HEK293 (cell line): ENCODE measurements at regions not wholly inside any gene's neighbourhood (a gene's known extent, or its start where the extent isn't known, plus 50 kb on each side); places are given as distances from the start of the nearest gene placed in this dataset.

ENCODE experiments used
- BCL11A ChIP-seq: fragments of 450-650 bp; formaldehyde crosslinking; IDR thresholded peaks from 2 replicates; pipeline ENCODE4 v1.5.1; 2016; ENCODE audit warnings: low read depth, missing biosample characterization, missing genetic modification characterization
- GFI1B ChIP-seq: fragments of 450-650 bp; formaldehyde crosslinking; IDR thresholded peaks from 2 replicates; pipeline ENCODE4 v1.5.1; 2016; ENCODE audit warnings: missing biosample characterization, missing genetic modification characterization
- REPIN1 ChIP-seq: fragments of 450-650 bp; formaldehyde crosslinking; IDR thresholded peaks from 2 replicates; pipeline ENCODE4 v1.5.1; 2017; ENCODE audit warnings: missing biosample characterization, missing genetic modification characterization, low read depth
- SETDB1 ChIP-seq: IDR thresholded peaks from one replicate; pipeline ENCODE4 v1.6.1; 2017; ENCODE audit warnings: mild to moderate bottlenecking, low read length, moderate library complexity, mixed read lengths; ENCODE audit not compliant: insufficient read length
- SP7 ChIP-seq: fragments of 450-650 bp; formaldehyde crosslinking; IDR thresholded peaks from 2 replicates; pipeline ENCODE4 v1.5.1; 2016; ENCODE audit warnings: missing biosample characterization, missing genetic modification characterization
- YY2 ChIP-seq: fragments of 450-650 bp; formaldehyde crosslinking; IDR thresholded peaks from 2 replicates; pipeline ENCODE4 v1.5.1; 2016; ENCODE audit warnings: missing biosample characterization, missing genetic modification characterization
- ZBTB17 ChIP-seq: fragments of 450-650 bp; formaldehyde crosslinking; IDR thresholded peaks from 2 replicates; pipeline ENCODE4 v1.5.1; 2016; ENCODE audit warnings: missing biosample characterization, missing genetic modification characterization
- ZBTB20 ChIP-seq: fragments of 450-650 bp; formaldehyde crosslinking; IDR thresholded peaks from 2 replicates; pipeline ENCODE4 v1.5.1; 2016; ENCODE audit warnings: missing biosample characterization, missing genetic modification characterization
- ZFP3 ChIP-seq: fragments of 450-650 bp; formaldehyde crosslinking; IDR thresholded peaks from 2 replicates; pipeline ENCODE4 v1.5.1; 2016; ENCODE audit warnings: low read depth, missing biosample characterization, missing genetic modification characterization
- ZNF112 ChIP-seq: fragments of 450-650 bp; formaldehyde crosslinking; IDR thresholded peaks from 2 replicates; pipeline ENCODE4 v1.5.0; 2017; ENCODE audit warnings: missing biosample characterization, missing genetic modification characterization
- ZNF133 ChIP-seq: fragments of 450-650 bp; formaldehyde crosslinking; IDR thresholded peaks from 2 replicates; pipeline ENCODE4 v1.5.1; 2016; ENCODE audit warnings: missing biosample characterization, missing genetic modification characterization
- ZNF140 ChIP-seq: fragments of 450-650 bp; formaldehyde crosslinking; IDR thresholded peaks from 2 replicates; pipeline ENCODE4 v1.5.1; 2016; ENCODE audit warnings: missing biosample characterization, missing genetic modification characterization
- ZNF148 ChIP-seq: fragments of 450-650 bp; formaldehyde crosslinking; IDR thresholded peaks from 2 replicates; pipeline ENCODE4 v1.5.0; 2017; ENCODE audit warnings: missing biosample characterization, missing genetic modification characterization, borderline replicate concordance
- ZNF155 ChIP-seq: fragments of 450-650 bp; formaldehyde crosslinking; IDR thresholded peaks from 2 replicates; pipeline ENCODE4 v1.5.1; 2016; ENCODE audit warnings: missing biosample characterization, missing genetic modification characterization
- ZNF16 ChIP-seq: fragments of 450-650 bp; formaldehyde crosslinking; IDR thresholded peaks from 2 replicates; pipeline ENCODE4 v1.5.1; 2016; ENCODE audit warnings: low read depth, missing biosample characterization, missing genetic modification characterization
- ZNF211 ChIP-seq: fragments of 450-650 bp; formaldehyde crosslinking; IDR thresholded peaks from 2 replicates; pipeline ENCODE4 v1.5.1; 2016; ENCODE audit warnings: low read depth, missing biosample characterization, missing genetic modification characterization
- ZNF311 ChIP-seq: fragments of 450-650 bp; formaldehyde crosslinking; IDR thresholded peaks from 2 replicates; pipeline ENCODE4 v1.5.1; 2017; ENCODE audit warnings: missing biosample characterization, missing genetic modification characterization, borderline replicate concordance
- ZNF335 ChIP-seq: fragments of 450-650 bp; formaldehyde crosslinking; conservative IDR thresholded peaks from 2 replicates; pipeline ENCODE4 v1.5.1; 2016; ENCODE audit warnings: missing biosample characterization, missing genetic modification characterization
- ZNF394 ChIP-seq: fragments of 450-650 bp; formaldehyde crosslinking; IDR thresholded peaks from 2 replicates; pipeline ENCODE4 v1.5.1; 2016; ENCODE audit warnings: missing biosample characterization, missing genetic modification characterization, mild to moderate bottlenecking, moderate library complexity, borderline replicate concordance
- ZNF416 ChIP-seq: fragments of 450-650 bp; formaldehyde crosslinking; IDR thresholded peaks from 2 replicates; pipeline ENCODE4 v1.5.1; 2016; ENCODE audit warnings: missing biosample characterization, missing genetic modification characterization
- ZNF621 ChIP-seq: fragments of 450-650 bp; formaldehyde crosslinking; IDR thresholded peaks from 2 replicates; pipeline ENCODE4 v1.5.1; 2017; ENCODE audit warnings: missing biosample characterization, missing genetic modification characterization
- ZNF629 ChIP-seq: fragments of 450-650 bp; formaldehyde crosslinking; IDR thresholded peaks from 2 replicates; pipeline ENCODE4 v1.5.1; 2017; ENCODE audit warnings: missing biosample characterization, missing genetic modification characterization
- ZNF645 ChIP-seq: fragments of 450-650 bp; formaldehyde crosslinking; IDR thresholded peaks from 2 replicates; pipeline ENCODE4; 2016; ENCODE audit warnings: missing biosample characterization, missing genetic modification characterization
- ZNF660 ChIP-seq: fragments of 450-650 bp; IDR thresholded peaks from 2 replicates; pipeline ENCODE4 v1.5.1; 2018; ENCODE audit warnings: missing biosample characterization, mild to moderate bottlenecking, missing genetic modification characterization
- ZNF677 ChIP-seq: fragments of 450-650 bp; IDR thresholded peaks from 2 replicates; pipeline ENCODE4 v1.5.0; 2018; ENCODE audit warnings: missing biosample characterization, mild to moderate bottlenecking, missing genetic modification characterization, moderate library complexity
- ZNF785 ChIP-seq: fragments of 450-650 bp; formaldehyde crosslinking; IDR thresholded peaks from 2 replicates; pipeline ENCODE4 v1.5.1; 2016; ENCODE audit warnings: missing biosample characterization, missing genetic modification characterization
- ZSCAN5A ChIP-seq: fragments of 450-650 bp; formaldehyde crosslinking; IDR thresholded peaks from 2 replicates; pipeline ENCODE4 v1.5.1; 2016; ENCODE audit warnings: missing biosample characterization, missing genetic modification characterization
- TF ChIP-seq, protein P1 (sequence below): fragments of 450-650 bp; formaldehyde crosslinking; IDR thresholded peaks from 2 replicates; pipeline ENCODE4 v1.5.1; 2016; ENCODE audit warnings: missing biosample characterization, missing genetic modification characterization, low read depth
- TF ChIP-seq, protein P2 (sequence below): fragments of 450-650 bp; formaldehyde crosslinking; IDR thresholded peaks from 2 replicates; pipeline ENCODE4 v1.5.1; 2016; ENCODE audit warnings: missing biosample characterization, missing genetic modification characterization
- TF ChIP-seq, protein P3 (sequence below): fragments of 450-650 bp; formaldehyde crosslinking; IDR thresholded peaks from 2 replicates; pipeline ENCODE4 v1.5.1; 2016; ENCODE audit warnings: missing biosample characterization, missing genetic modification characterization
- TF ChIP-seq, protein P4 (sequence below): fragments of 450-650 bp; formaldehyde crosslinking; IDR thresholded peaks from 2 replicates; pipeline ENCODE4 v1.5.1; 2016; ENCODE audit warnings: missing biosample characterization, missing genetic modification characterization

GRCh38 chr18:24538414-24539264, 78.2 kb downstream of the HRH4 start (continued):
- no peak for TF ChIP-seq SETDB1
- no peak for TF ChIP-seq ZNF311 (tag by site-specific recombination)
- TF ChIP-seq ZNF140 (tag by site-specific recombination): no peak
- peak; percentile 71 for TF ChIP-seq SP7 (tag by site-specific recombination)
- no peak for TF ChIP-seq ZNF211 (tag by site-specific recombination)
- TF ChIP-seq ZBTB20 (tag by site-specific recombination): no peak
- TF ChIP-seq ZNF621: no peak
- peak; percentile 73 for TF ChIP-seq GFI1B (tag by site-specific recombination)
- TF ChIP-seq ZNF677 (tag by site-specific recombination): no peak
- no peak for TF ChIP-seq ZFP3
- no peak for TF ChIP-seq ZNF16 (tag by site-specific recombination)
- TF ChIP-seq ZNF645 (tag by site-specific recombination): no peak
- no peak for TF ChIP-seq ZNF660 (tag by site-specific recombination)
- no peak for TF ChIP-seq ZNF133 (tag by site-specific recombination)
- no peak for TF ChIP-seq ZNF155 (tag by site-specific recombination)
- 0 out of 2 replicates have a peak, but pooled peaks have one; percentile 43 for TF ChIP-seq BCL11A
- TF ChIP-seq, protein P1, sequence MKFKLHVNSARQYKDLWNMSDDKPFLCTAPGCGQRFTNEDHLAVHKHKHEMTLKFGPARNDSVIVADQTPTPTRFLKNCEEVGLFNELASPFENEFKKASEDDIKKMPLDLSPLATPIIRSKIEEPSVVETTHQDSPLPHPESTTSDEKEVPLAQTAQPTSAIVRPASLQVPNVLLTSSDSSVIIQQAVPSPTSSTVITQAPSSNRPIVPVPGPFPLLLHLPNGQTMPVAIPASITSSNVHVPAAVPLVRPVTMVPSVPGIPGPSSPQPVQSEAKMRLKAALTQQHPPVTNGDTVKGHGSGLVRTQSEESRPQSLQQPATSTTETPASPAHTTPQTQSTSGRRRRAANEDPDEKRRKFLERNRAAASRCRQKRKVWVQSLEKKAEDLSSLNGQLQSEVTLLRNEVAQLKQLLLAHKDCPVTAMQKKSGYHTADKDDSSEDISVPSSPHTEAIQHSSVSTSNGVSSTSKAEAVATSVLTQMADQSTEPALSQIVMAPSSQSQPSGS (tag by site-specific recombination): no peak
- no peak for TF ChIP-seq ZBTB17 (tag by site-specific recombination)
- TF ChIP-seq REPIN1 (tag by site-specific recombination): no peak
- TF ChIP-seq ZNF416 (tag by site-specific recombination): no peak
- no peak for TF ChIP-seq ZNF148 (tag by site-specific recombination)
- no peak for TF ChIP-seq YY2
- TF ChIP-seq, protein P2, sequence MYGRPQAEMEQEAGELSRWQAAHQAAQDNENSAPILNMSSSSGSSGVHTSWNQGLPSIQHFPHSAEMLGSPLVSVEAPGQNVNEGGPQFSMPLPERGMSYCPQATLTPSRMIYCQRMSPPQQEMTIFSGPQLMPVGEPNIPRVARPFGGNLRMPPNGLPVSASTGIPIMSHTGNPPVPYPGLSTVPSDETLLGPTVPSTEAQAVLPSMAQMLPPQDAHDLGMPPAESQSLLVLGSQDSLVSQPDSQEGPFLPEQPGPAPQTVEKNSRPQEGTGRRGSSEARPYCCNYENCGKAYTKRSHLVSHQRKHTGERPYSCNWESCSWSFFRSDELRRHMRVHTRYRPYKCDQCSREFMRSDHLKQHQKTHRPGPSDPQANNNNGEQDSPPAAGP (tag by site-specific recombination): no peak
- TF ChIP-seq ZNF394: no peak
- TF ChIP-seq, protein P3, sequence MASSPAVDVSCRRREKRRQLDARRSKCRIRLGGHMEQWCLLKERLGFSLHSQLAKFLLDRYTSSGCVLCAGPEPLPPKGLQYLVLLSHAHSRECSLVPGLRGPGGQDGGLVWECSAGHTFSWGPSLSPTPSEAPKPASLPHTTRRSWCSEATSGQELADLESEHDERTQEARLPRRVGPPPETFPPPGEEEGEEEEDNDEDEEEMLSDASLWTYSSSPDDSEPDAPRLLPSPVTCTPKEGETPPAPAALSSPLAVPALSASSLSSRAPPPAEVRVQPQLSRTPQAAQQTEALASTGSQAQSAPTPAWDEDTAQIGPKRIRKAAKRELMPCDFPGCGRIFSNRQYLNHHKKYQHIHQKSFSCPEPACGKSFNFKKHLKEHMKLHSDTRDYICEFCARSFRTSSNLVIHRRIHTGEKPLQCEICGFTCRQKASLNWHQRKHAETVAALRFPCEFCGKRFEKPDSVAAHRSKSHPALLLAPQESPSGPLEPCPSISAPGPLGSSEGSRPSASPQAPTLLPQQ (tag by site-specific recombination): no peak
- TF ChIP-seq, protein P4, sequence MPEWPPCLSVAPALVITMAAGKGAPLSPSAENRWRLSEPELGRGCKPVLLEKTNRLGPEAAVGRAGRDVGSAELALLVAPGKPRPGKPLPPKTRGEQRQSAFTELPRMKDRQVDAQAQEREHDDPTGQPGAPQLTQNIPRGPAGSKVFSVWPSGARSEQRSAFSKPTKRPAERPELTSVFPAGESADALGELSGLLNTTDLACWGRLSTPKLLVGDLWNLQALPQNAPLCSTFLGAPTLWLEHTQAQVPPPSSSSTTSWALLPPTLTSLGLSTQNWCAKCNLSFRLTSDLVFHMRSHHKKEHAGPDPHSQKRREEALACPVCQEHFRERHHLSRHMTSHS (tag by site-specific recombination): no peak
- peak; percentile 33; the same call in 1 of the 2 replicates for TF ChIP-seq ZNF335 (tag by site-specific recombination)
- TF ChIP-seq ZNF785 (tag by site-specific recombination): no peak
- 0 out of 2 replicates have a peak, but pooled peaks have one; percentile 13 for TF ChIP-seq ZNF629 (tag by site-specific recombination)
- TF ChIP-seq ZNF112 (tag by site-specific recombination): no peak
- TF ChIP-seq ZSCAN5A (tag by site-specific recombination): no peak
